Prostate gland (tissue), 2 donors: ENCODE measurements at regions not wholly inside any gene's neighbourhood (a gene's known extent, or its start where the extent isn't known, plus 50 kb on each side); places are given as distances from the start of the nearest gene placed in this dataset.
"Not testable (repeated sequence)": the region's sequence is repeated elsewhere in the genome, so short reads cannot be mapped to it uniquely, and the experiment has no call there.

Experiments
- DNase-seq: peaks from one replicate; pipeline ENCODE4 v3.0.0-alpha.2; 2019; ENCODE audit warnings: low spot score
- H3K27ac ChIP-seq, 2 donors: fragments of 200-600 bp; sonication (generic); 2 replicates each; pipeline ENCODE4 v1.5.1; 2017 to 2019
- H3K27me3 ChIP-seq: fragments of 200-600 bp; sonication (generic); replicated peaks from 2 replicates; pipeline ENCODE4 v1.5.1; 2019; ENCODE audit not compliant: insufficient read depth
- H3K36me3 ChIP-seq, 2 donors: fragments of 200-600 bp; sonication (generic); 1 replicate in 1 of 2; 2 replicates in 1 of 2; pipeline versions ENCODE4 v1.5.1 to v1.8.1; 2017 to 2019
- H3K4me1 ChIP-seq: fragments of 200-600 bp; sonication (generic); replicated peaks from 2 replicates; pipeline ENCODE4 v1.5.1; 2019
- H3K4me3 ChIP-seq, 2 donors: fragments of 200-600 bp; sonication (generic); 2 replicates each; pipeline ENCODE4 v1.5.1; 2017 to 2019
- H3K9me3 ChIP-seq: fragments of 200-600 bp; sonication (generic); 2 replicates; pipeline ENCODE4 v1.5.1; 2017
- CTCF ChIP-seq, 4 experiments: fragments of 200-600 bp in 2 of 4; fragments of 450-650 bp in 2 of 4; sonication (generic) in 2 of 4; IDR thresholded peaks; 1 replicate in 3 of 4; 2 replicates in 1 of 4; pipeline ENCODE4 v1.5.1; 2016 to 2019; ENCODE audit warnings: antibody characterized with exemption in 4 of 4, mild to moderate bottlenecking in 2 of 4, moderate library complexity in 2 of 4
- POLR2A ChIP-seq: fragments of 450-650 bp; IDR thresholded peaks from one replicate; pipeline ENCODE4 v1.6.1; 2016; ENCODE audit warnings: antibody characterized with exemption, mild to moderate bottlenecking
- POLR2AphosphoS5 ChIP-seq: sonication (generic); formaldehyde crosslinking; IDR thresholded peaks from one replicate; pipeline ENCODE4 v1.6.1; 2017; ENCODE audit warnings: antibody characterized with exemption
- WGBS: methylation state at CpG from one replicate; pipeline ENCODE4 v1.1.5; 2018; 5-methylcytosine and 5-hydroxymethylcytosine counted together
- intact Hi-C: fragments of 100-400 bp; cut with DNase I; formaldehyde crosslinking; loops from one replicate; pipeline ENCODE4 v1.14.2; 2022

- TF ChIP-seq POLR2A = no peak
- TF ChIP-seq POLR2AphosphoS5 = no peak
- no peak for TF ChIP-seq CTCF (IDR thresholded peaks at IDR 0.05)
- intact Hi-C loops = no loop called here
- H3K4me1 ChIP-seq = no peaks in the 10 kb centered on the region
- no peaks in the 10 kb centered on the region for H3K27me3 ChIP-seq
- no peak for DNase-seq
- H3K4me3 ChIP-seq = no peak overlapping the region
- H3K36me3 ChIP-seq = no peaks in the 10 kb centered on the region
- WGBS = 50% methylated on average over 4 of the region's 4 CpGs
- H3K27ac ChIP-seq = no peak overlapping the region
- no peaks in the 10 kb centered on the region for H3K9me3 ChIP-seq
Observed at GRCh38 chr3:95343228-95343627, 1280.4 kb downstream of the NSUN3 start.

GRCh38 chr3:95343767-95344166 is 1280.9 kb downstream of the NSUN3 start:
- Histone ChIP-seq H3K27me3 (no peaks in the 10 kb centered on the region), H3K4me1 (no peaks in the 10 kb centered on the region), H3K36me3 (no peaks in the 10 kb centered on the region), H3K27ac (no peak overlapping the region), H3K4me3 (no peak overlapping the region), H3K9me3 (no peaks in the 10 kb centered on the region)
- WGBS = 95% methylated on average over 1 of the region's 1 CpG
- TF ChIP-seq POLR2AphosphoS5 = no peak
- no peak for TF ChIP-seq CTCF (IDR thresholded peaks at IDR 0.05)
- TF ChIP-seq POLR2A = no peak
- intact Hi-C loops = no loop called here
- DNase-seq = no peak

GRCh38 chr3:95347936-95348335 is 1285.1 kb downstream of the NSUN3 start:
- H3K4me3 ChIP-seq, H3K4me1 ChIP-seq, H3K27me3 ChIP-seq, DNase-seq, intact Hi-C loops, H3K27ac ChIP-seq, H3K36me3 ChIP-seq, H3K9me3 ChIP-seq: not testable (repeated sequence)
- 60% methylated on average over 4 of the region's 4 CpGs for WGBS

GRCh38 chr3:95348879-95349278 is 1286.0 kb downstream of the NSUN3 start:
- H3K4me3 ChIP-seq = no peak overlapping the region
- TF ChIP-seq POLR2AphosphoS5 (no peak), POLR2A (no peak), CTCF (IDR thresholded peaks at IDR 0.05) (no peak)
- H3K27ac ChIP-seq = no peak overlapping the region
- H3K36me3 ChIP-seq = no peaks in the 10 kb centered on the region
- intact Hi-C loops = no loop called here
- no peaks in the 10 kb centered on the region for H3K9me3 ChIP-seq
- H3K4me1 ChIP-seq = no peaks in the 10 kb centered on the region
- no peak for DNase-seq
- WGBS = over 99% methylated on average over 3 of the region's 3 CpGs
- no peaks in the 10 kb centered on the region for H3K27me3 ChIP-seq

- no peak overlapping the region for H3K27ac ChIP-seq
- 79% methylated on average over 4 of the region's 4 CpGs for WGBS
- TF ChIP-seq POLR2AphosphoS5 (no peak), CTCF (IDR thresholded peaks at IDR 0.05) (no peak), POLR2A (no peak)
- no peak for DNase-seq
- no peak overlapping the region for H3K4me3 ChIP-seq
- intact Hi-C loops = no loop called here
- no peaks in the 10 kb centered on the region for H3K4me1 ChIP-seq
- H3K27me3 ChIP-seq = no peaks in the 10 kb centered on the region
- H3K9me3 ChIP-seq = no peaks in the 10 kb centered on the region
- H3K36me3 ChIP-seq = no peaks in the 10 kb centered on the region
Observed at GRCh38 chr3:95350049-95350448, 1287.2 kb downstream of the NSUN3 start.
